Mammary epithelial cell (primary cell): ENCODE measurements at regions not wholly inside any gene's neighbourhood (a gene's known extent, or its start where the extent isn't known, plus 50 kb on each side); places are given as distances from the start of the nearest gene placed in this dataset.

ENCODE experiments used
- EZH2 ChIP-seq: IDR thresholded peaks from 2 replicates; pipeline ENCODE4 v1.6.1; 2012; ENCODE audit warnings: low read length, inconsistent platforms, borderline replicate concordance
- TF ChIP-seq, protein P1 (sequence below), 2 donors: IDR thresholded peaks in 1 of 2; conservative IDR thresholded peaks in 1 of 2; 2 replicates each; pipeline ENCODE4 v1.5.1; 2011 to 2012; ENCODE audit warnings: inconsistent platforms in 2 of 2, low read length in 2 of 2, mild to moderate bottlenecking in 2 of 2, control low read depth in 1 of 2, low read depth in 1 of 2; ENCODE audit not compliant: insufficient read depth in 1 of 2; ENCODE audit errors: extremely low read depth in 1 of 2

DNA sequence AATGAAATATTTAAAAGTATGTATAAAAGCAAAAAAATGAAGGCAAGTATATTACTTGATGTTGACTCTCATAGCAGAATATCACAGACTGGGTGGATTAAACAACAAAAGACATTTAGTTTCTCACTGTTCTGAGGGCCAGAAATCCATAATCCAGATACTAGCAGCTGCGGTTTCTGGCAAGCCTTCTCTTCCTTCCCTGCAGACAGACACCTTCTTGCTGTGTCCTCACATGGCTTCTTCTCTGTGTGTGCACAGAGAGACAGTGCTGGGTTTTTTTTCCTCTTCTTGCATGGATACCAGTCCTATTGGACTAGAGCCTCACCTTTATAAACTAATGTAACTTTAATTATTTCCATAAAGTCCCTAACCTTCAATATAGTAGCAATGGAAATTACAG, 127.9 kb upstream of the AKR1E2 start:
- TF ChIP-seq, protein P1, sequence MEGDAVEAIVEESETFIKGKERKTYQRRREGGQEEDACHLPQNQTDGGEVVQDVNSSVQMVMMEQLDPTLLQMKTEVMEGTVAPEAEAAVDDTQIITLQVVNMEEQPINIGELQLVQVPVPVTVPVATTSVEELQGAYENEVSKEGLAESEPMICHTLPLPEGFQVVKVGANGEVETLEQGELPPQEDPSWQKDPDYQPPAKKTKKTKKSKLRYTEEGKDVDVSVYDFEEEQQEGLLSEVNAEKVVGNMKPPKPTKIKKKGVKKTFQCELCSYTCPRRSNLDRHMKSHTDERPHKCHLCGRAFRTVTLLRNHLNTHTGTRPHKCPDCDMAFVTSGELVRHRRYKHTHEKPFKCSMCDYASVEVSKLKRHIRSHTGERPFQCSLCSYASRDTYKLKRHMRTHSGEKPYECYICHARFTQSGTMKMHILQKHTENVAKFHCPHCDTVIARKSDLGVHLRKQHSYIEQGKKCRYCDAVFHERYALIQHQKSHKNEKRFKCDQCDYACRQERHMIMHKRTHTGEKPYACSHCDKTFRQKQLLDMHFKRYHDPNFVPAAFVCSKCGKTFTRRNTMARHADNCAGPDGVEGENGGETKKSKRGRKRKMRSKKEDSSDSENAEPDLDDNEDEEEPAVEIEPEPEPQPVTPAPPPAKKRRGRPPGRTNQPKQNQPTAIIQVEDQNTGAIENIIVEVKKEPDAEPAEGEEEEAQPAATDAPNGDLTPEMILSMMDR (conservative IDR thresholded peaks at IDR 0.05 in 1 of 2, IDR thresholded peaks at IDR 0.05 in 1 of 2; ENCODE audit: extremely low read depth in 1 of 2, insufficient read depth in 1 of 2, low read depth in 1 of 2, low read length in 2 of 2) = no peak
- TF ChIP-seq EZH2 = no peak
